ENCODE measurements at regions not wholly inside any gene's neighbourhood (a gene's known extent, or its start where the extent isn't known, plus 50 kb on each side); places are given as distances from the start of the nearest gene placed in this dataset.

DNA sequence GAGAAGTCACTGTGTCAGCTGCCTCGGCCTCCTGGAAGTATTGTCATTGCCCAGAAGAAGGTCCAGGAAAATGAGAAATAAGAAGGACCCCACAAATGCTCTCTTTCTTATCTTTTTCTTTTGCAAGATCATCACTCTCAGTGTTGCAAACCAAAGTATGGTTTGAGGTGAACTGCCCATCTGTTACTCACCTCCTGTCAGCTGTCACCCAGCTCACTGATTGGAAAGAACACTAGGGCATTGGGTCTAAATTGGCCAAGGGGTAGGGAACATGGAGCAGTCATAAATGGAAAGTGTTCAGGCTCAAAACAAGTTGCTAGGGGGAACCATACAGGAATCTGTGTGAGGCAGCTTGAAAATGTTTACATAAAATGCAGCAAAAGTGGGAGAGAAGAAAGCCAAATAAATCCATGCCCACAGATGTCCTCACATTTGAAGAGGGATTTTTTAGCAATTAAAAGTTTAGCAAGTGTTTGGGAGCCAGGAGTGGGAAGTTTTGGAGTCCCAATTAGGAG lies 431.2 kb upstream of the THBS1 start:
- Histone ChIP-seq H3K36me3 (replicated peaks in 1 of 2; ENCODE audit: control insufficient read depth in 1 of 2, insufficient read depth in 2 of 2, low read length in 2 of 2) (no peaks in the 10 kb centered on the region), H2AFZ (ENCODE audit: insufficient read depth, low read depth, low read length, poor library complexity, severe bottlenecking) (no peak overlapping the region), H3K4me2 (replicated peaks; ENCODE audit: extremely low read depth, low read length, poor library complexity, severe bottlenecking) (no peak overlapping the region), H3K4me3 (replicated peaks in 1 of 3; ENCODE audit: low read depth in 2 of 3, low read length in 3 of 3) (no peak overlapping the region), H3K27me3 (ENCODE audit: control insufficient read depth in 2 of 2, insufficient read depth in 2 of 2, low read length in 2 of 2) (no peaks in the 10 kb centered on the region), H3K9ac (ENCODE audit: insufficient read depth, low read length, poor library complexity, severe bottlenecking) (no peak overlapping the region), H3K79me2 (ENCODE audit: insufficient read depth, low read length) (no peaks in the 10 kb centered on the region), H3K27ac (ENCODE audit: low read depth in 1 of 2, low read length in 2 of 2) (no peak overlapping the region), H4K20me1 (ENCODE audit: insufficient read depth, low read length) (no peaks in the 10 kb centered on the region), H3K4me1 (ENCODE audit: control insufficient read depth in 1 of 2, insufficient read depth in 2 of 2, low read length in 2 of 2) (no peaks in the 10 kb centered on the region), H3K9me3 (replicated peaks in 1 of 2; ENCODE audit: control insufficient read depth in 1 of 2, insufficient read depth in 1 of 2, low read length in 2 of 2) (no peaks in the 10 kb centered on the region)
- Mint-ChIP-seq H3K4me1 (no peaks in the 10 kb centered on the region), H3K27me3 (ENCODE audit: low read depth in 3 of 3) (peaks cover 0 to 4% (median 0%) of the 10 kb centered on the region in 3 donors), H3K36me3 (no peaks in the 10 kb centered on the region), H3K4me3 (no peak overlapping the region), H3K27ac (no peak overlapping the region), H3K9me3 (no peaks in the 10 kb centered on the region)
- TF ChIP-seq, protein P1, sequence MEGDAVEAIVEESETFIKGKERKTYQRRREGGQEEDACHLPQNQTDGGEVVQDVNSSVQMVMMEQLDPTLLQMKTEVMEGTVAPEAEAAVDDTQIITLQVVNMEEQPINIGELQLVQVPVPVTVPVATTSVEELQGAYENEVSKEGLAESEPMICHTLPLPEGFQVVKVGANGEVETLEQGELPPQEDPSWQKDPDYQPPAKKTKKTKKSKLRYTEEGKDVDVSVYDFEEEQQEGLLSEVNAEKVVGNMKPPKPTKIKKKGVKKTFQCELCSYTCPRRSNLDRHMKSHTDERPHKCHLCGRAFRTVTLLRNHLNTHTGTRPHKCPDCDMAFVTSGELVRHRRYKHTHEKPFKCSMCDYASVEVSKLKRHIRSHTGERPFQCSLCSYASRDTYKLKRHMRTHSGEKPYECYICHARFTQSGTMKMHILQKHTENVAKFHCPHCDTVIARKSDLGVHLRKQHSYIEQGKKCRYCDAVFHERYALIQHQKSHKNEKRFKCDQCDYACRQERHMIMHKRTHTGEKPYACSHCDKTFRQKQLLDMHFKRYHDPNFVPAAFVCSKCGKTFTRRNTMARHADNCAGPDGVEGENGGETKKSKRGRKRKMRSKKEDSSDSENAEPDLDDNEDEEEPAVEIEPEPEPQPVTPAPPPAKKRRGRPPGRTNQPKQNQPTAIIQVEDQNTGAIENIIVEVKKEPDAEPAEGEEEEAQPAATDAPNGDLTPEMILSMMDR (IDR thresholded peaks at IDR 0.05) = no peak
- no CpG with 5 or more reads among the region's 1 CpG for WGBS (ENCODE audit: insufficient coverage)
- intact Hi-C loops (cut with micrococcal nuclease) = no loop called here
- no peak for DNase-seq

DNA sequence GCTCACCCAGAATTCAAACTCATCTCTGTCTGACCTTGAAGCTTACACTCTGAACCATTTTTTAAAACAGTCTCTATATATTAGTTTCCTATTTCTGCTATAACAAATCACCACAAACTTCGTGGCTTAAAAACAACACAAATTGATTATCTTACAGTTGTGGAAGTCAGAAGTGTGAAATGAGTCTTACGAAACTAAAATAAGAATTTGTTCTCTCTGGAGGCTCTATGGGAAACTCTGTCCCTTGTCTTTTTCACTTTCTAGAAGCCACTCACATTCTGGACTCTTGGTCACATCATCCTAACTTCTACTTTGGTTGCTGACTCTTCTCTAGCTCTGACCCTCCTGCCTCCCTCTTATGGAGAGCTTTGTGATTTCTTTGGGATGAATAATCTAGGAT lies 429.3 kb upstream of the THBS1 start:
- H3K4me3 Mint-ChIP-seq = no peak overlapping the region
- Histone ChIP-seq H3K9ac (ENCODE audit: insufficient read depth, low read length, poor library complexity, severe bottlenecking) (no peak overlapping the region), H3K9me3 (replicated peaks in 1 of 2; ENCODE audit: control insufficient read depth in 1 of 2, insufficient read depth in 1 of 2, low read length in 2 of 2) (no peaks in the 10 kb centered on the region), H2AFZ (ENCODE audit: insufficient read depth, low read depth, low read length, poor library complexity, severe bottlenecking) (no peak overlapping the region), H3K4me3 (replicated peaks in 1 of 3; ENCODE audit: low read depth in 2 of 3, low read length in 3 of 3) (no peak overlapping the region), H3K36me3 (replicated peaks in 1 of 2; ENCODE audit: control insufficient read depth in 1 of 2, insufficient read depth in 2 of 2, low read length in 2 of 2) (no peaks in the 10 kb centered on the region), H3K4me1 (ENCODE audit: control insufficient read depth in 1 of 2, insufficient read depth in 2 of 2, low read length in 2 of 2) (no peaks in the 10 kb centered on the region), H4K20me1 (ENCODE audit: insufficient read depth, low read length) (no peaks in the 10 kb centered on the region), H3K4me2 (replicated peaks; ENCODE audit: extremely low read depth, low read length, poor library complexity, severe bottlenecking) (no peak overlapping the region), H3K27ac (ENCODE audit: low read depth in 1 of 2, low read length in 2 of 2) (no peak overlapping the region), H3K79me2 (ENCODE audit: insufficient read depth, low read length) (no peaks in the 10 kb centered on the region), H3K27me3 (ENCODE audit: control insufficient read depth in 2 of 2, insufficient read depth in 2 of 2, low read length in 2 of 2) (peaks cover 0 to 2% of the 10 kb centered on the region in 2 donors)
- TF ChIP-seq, protein P1 (IDR thresholded peaks at IDR 0.05) = no peak
- no CpG with 5 or more reads among the region's 2 CpGs for whole genome bisulfite sequencing (ENCODE audit: insufficient coverage)
- no peak for DNase-seq
- H3K27me3 Mint-ChIP-seq (ENCODE audit: low read depth in 3 of 3) = peaks cover 0 to 4% (median 0%) of the 10 kb centered on the region in 3 donors
- no peaks in the 10 kb centered on the region for H3K9me3 Mint-ChIP-seq
- intact Hi-C loops (cut with micrococcal nuclease) = no loop called here
- no peaks in the 10 kb centered on the region for H3K4me1 Mint-ChIP-seq
- H3K27ac Mint-ChIP-seq = no peak overlapping the region
- no peaks in the 10 kb centered on the region for H3K36me3 Mint-ChIP-seq
